WTC11 (cell line): ENCODE measurements at regions not wholly inside any gene's neighbourhood (a gene's known extent, or its start where the extent isn't known, plus 50 kb on each side); places are given as distances from the start of the nearest gene placed in this dataset.

Experiments
- ATAC-seq: fragments of 200-7000 bp; cut with Tn5 transposase; 2 replicates; pipeline ENCODE4 v1.10.0; 2021; ENCODE audit warnings: mild to moderate bottlenecking, moderate library complexity
- CTCF ChIA-PET: fragments of 300-600 bp; sonication (Branson Sonifier 250); formaldehyde crosslinking; loops from one replicate; lab custom pipeline; 2021; ENCODE audit warnings: antibody characterized with exemption; lab: Charles Lee
- POLR2A ChIA-PET: fragments of 350-600 bp; sonication (Branson Sonifier 250); formaldehyde crosslinking; loops from one replicate; lab custom pipeline; 2021; ENCODE audit warnings: antibody characterized with exemption; lab: Charles Lee
- DNase-seq: peaks from one replicate; pipeline ENCODE4 v3.0.0; 2021; ENCODE audit warnings: low spot score
- H3K27ac Mint-ChIP-seq: 2 replicates; pipeline ENCODE4 v1.8.0; 2021; ENCODE audit warnings: mixed read lengths
- H3K27me3 Mint-ChIP-seq: 2 replicates; pipeline ENCODE4 v1.8.0; 2021; ENCODE audit warnings: low read depth, mild to moderate bottlenecking, moderate library complexity, mixed read lengths
- H3K36me3 Mint-ChIP-seq: 2 replicates; pipeline ENCODE4 v1.8.0; 2021; ENCODE audit warnings: mixed read lengths
- H3K4me1 Mint-ChIP-seq: 2 replicates; pipeline ENCODE4 v1.8.0; 2022; ENCODE audit warnings: mixed read lengths
- H3K4me3 Mint-ChIP-seq: 2 replicates; pipeline ENCODE4 v1.8.0; 2021; ENCODE audit warnings: mild to moderate bottlenecking, moderate library complexity, mixed read lengths
- H3K9me3 Mint-ChIP-seq: 2 replicates; pipeline ENCODE4 v1.8.0; 2021; ENCODE audit warnings: mixed read lengths
- ATF2 ChIP-seq: sonication (generic); formaldehyde crosslinking; IDR thresholded peaks from 2 replicates; pipeline ENCODE4 v1.8.1; 2022; ENCODE audit warnings: low read depth, missing genetic modification reagents, borderline replicate concordance
- ATF6 ChIP-seq: sonication (generic); formaldehyde crosslinking; IDR thresholded peaks from 2 replicates; pipeline ENCODE4 v1.8.1; 2023; ENCODE audit warnings: mild to moderate bottlenecking, missing genetic modification reagents
- CBFB ChIP-seq: sonication (generic); formaldehyde crosslinking; IDR thresholded peaks from 2 replicates; pipeline ENCODE4 v1.8.1; 2022; ENCODE audit warnings: mild to moderate bottlenecking, low read depth, missing genetic modification reagents
- CTCF ChIP-seq: fragments of 200-600 bp; IDR thresholded peaks from 2 replicates; pipeline ENCODE4 v1.8.0; 2022; ENCODE audit warnings: antibody characterized with exemption
- FOXJ3 ChIP-seq: sonication (generic); formaldehyde crosslinking; IDR thresholded peaks from 2 replicates; pipeline ENCODE4 v1.9.0; 2021; ENCODE audit warnings: missing genetic modification reagents, mild to moderate bottlenecking, borderline replicate concordance
- HMGA2 ChIP-seq: fragments of 250-450 bp; sonication (Bioruptor Pico); IDR thresholded peaks from 2 replicates; pipeline ENCODE4 v1.4.0; 2021; ENCODE audit warnings: mild to moderate bottlenecking, moderate library complexity
- MYBL2 ChIP-seq: sonication (generic); formaldehyde crosslinking; IDR thresholded peaks from 2 replicates; pipeline ENCODE4 v1.8.1; 2023; ENCODE audit warnings: mild to moderate bottlenecking, moderate library complexity, missing genetic modification reagents
- NFYB ChIP-seq: sonication (generic); formaldehyde crosslinking; conservative IDR thresholded peaks from 2 replicates; pipeline ENCODE4 v1.8.0; 2022; ENCODE audit warnings: low read depth, missing genetic modification reagents
- NR1H2 ChIP-seq: sonication (generic); formaldehyde crosslinking; IDR thresholded peaks from 2 replicates; pipeline ENCODE4 v1.9.0; 2021; ENCODE audit warnings: mild to moderate bottlenecking, moderate library complexity, missing genetic modification reagents
- PRDM15 ChIP-seq: sonication (generic); formaldehyde crosslinking; IDR thresholded peaks from 2 replicates; pipeline ENCODE4 v1.8.0; 2022; ENCODE audit warnings: missing genetic modification reagents
- PREB ChIP-seq: sonication (generic); formaldehyde crosslinking; IDR thresholded peaks from 2 replicates; pipeline ENCODE4 v1.8.1; 2022; ENCODE audit warnings: mild to moderate bottlenecking, missing genetic modification reagents, moderate library complexity, borderline replicate concordance
- SMAD4 ChIP-seq: sonication (generic); formaldehyde crosslinking; IDR thresholded peaks from 2 replicates; pipeline ENCODE4 v1.8.0; 2022; ENCODE audit warnings: mild to moderate bottlenecking, missing genetic modification reagents
- STAT6 ChIP-seq: sonication (generic); formaldehyde crosslinking; conservative IDR thresholded peaks from 2 replicates; pipeline ENCODE4 v1.8.1; 2023; ENCODE audit warnings: mild to moderate bottlenecking, low read depth, missing genetic modification reagents, moderate library complexity
- ZNF416 ChIP-seq: fragments of 250-450 bp; sonication (Bioruptor Pico); IDR thresholded peaks from 2 replicates; pipeline ENCODE4 v1.9.0; 2021; ENCODE audit warnings: mild to moderate bottlenecking, inconsistent platforms
- ZNF532 ChIP-seq: fragments of 250-450 bp; sonication (Bioruptor Pico); IDR thresholded peaks from 2 replicates; pipeline ENCODE4 v1.9.0; 2021; ENCODE audit warnings: mild to moderate bottlenecking, borderline replicate concordance

GRCh38 chr22:48832592-48832991 lies 995.1 kb downstream of the BRD1 start (continued):
- TF ChIP-seq ZNF532 (CRISPR knock-in tag) (no peak), SMAD4 (CRISPR knock-in tag) (no peak)

- ChIA-PET POLR2A (no interaction called here), CTCF (no interaction called here)
- H3K27me3 Mint-ChIP-seq: no peaks in the 10 kb centered on the region
- no peak for ATAC-seq
- H3K4me1 Mint-ChIP-seq: no peaks in the 10 kb centered on the region
- H3K4me3 Mint-ChIP-seq: no peak overlapping the region
- no peak for DNase-seq
- TF ChIP-seq NR1H2 (CRISPR knock-in tag) (no peak), NFYB (CRISPR knock-in tag) (no peak), CTCF (no peak), MYBL2 (CRISPR knock-in tag) (no peak), FOXJ3 (CRISPR knock-in tag) (no peak), ATF2 (no peak), ATF6 (CRISPR knock-in tag) (no peak), ZNF416 (CRISPR knock-in tag) (no peak), PRDM15 (CRISPR knock-in tag) (no peak), STAT6 (no peak), HMGA2 (no peak), CBFB (CRISPR knock-in tag) (no peak), PREB (CRISPR knock-in tag) (no peak)
- peaks cover 34% of the 10 kb centered on the region for H3K9me3 Mint-ChIP-seq
- no peak overlapping the region for H3K27ac Mint-ChIP-seq
- peaks cover 16% of the 10 kb centered on the region for H3K36me3 Mint-ChIP-seq
These were observed 997.8 kb downstream of the BRD1 start for GRCh38 chr22:48829908-48830307.
